HepG2 (cell line): ENCODE measurements at regions not wholly inside any gene's neighbourhood (a gene's known extent, or its start where the extent isn't known, plus 50 kb on each side); places are given as distances from the start of the nearest gene placed in this dataset.

ENCODE experiments used
- ATAC-seq: fragments of 200-7000 bp; cut with Tn5 transposase; 3 replicates; pipeline ENCODE4 v1.9.1; 2020; ENCODE audit warnings: mild to moderate bottlenecking, moderate library complexity
- BruUV-seq: library from RNA; stranded (reverse); fragments of 400-500 nt; replicated peaks from 2 replicates; lab custom pipeline; 2021; lab: Mats Ljungman, UMichigan
- CTCF ChIA-PET: fragments of 300-600 bp; formaldehyde crosslinking; extraction: SDS; loops from one replicate; lab custom pipeline; 2021; ENCODE audit warnings: low total read pairs, inconsistent platforms, low intra/inter-chr PET ratio; lab: Yijun Ruan, JAX
- POLR2A ChIA-PET: fragments of 350-600 bp; sonication (Branson Sonifier 250); formaldehyde crosslinking; loops from one replicate; lab custom pipeline; 2020; ENCODE audit warnings: antibody characterized with exemption, inconsistent platforms; lab: Yijun Ruan, JAX
- DNase-seq: peaks from one replicate; pipeline ENCODE4 v3.0.0-alpha.2; 2015; ENCODE audit warnings: low spot score
- FAIRE-seq: peaks from 3 replicates; lab custom pipeline; 2011; peaks lifted over from hg19 to GRCh38; lab: Jason Lieb, UNC
- H2AFZ ChIP-seq: one replicate; pipeline ENCODE4 v1.6.1; 2011; ENCODE audit warnings: low read length, inconsistent platforms
- H3K27ac ChIP-seq: fragments of 300-600 bp; 3 replicates; pipeline ENCODE4 v1.8.0; 2011; ENCODE audit warnings: mixed run types, mild to moderate bottlenecking, mixed read lengths, low read length, inconsistent platforms; ENCODE audit not compliant: insufficient read depth; ENCODE audit errors: extremely low read length
- H3K27me3 ChIP-seq, 2 experiments: fragments of 200-600 bp in 1 of 2; 2 replicates in 1 of 2; 3 replicates in 1 of 2; pipeline versions ENCODE4 v1.6.0 to v1.8.0; 2011; ENCODE audit warnings: low read length in 2 of 2, mild to moderate bottlenecking in 2 of 2, moderate library complexity in 2 of 2, inconsistent platforms in 1 of 2; ENCODE audit not compliant: insufficient read depth in 2 of 2, control insufficient read depth in 1 of 2
- H3K36me3 ChIP-seq, 2 experiments: fragments of 200-600 bp in 1 of 2; replicated peaks in 1 of 2; 2 replicates in 1 of 2; 3 replicates in 1 of 2; pipeline versions ENCODE4 v1.5.1 to v1.8.0; 2011; ENCODE audit warnings: low read length in 2 of 2, inconsistent platforms in 1 of 2; ENCODE audit not compliant: insufficient read depth in 2 of 2, control insufficient read depth in 1 of 2
- H3K4me1 ChIP-seq: 2 replicates; pipeline ENCODE4 v1.5.1; 2012; ENCODE audit warnings: low read length, inconsistent platforms; ENCODE audit not compliant: insufficient read depth
- H3K4me2 ChIP-seq: 2 replicates; pipeline ENCODE4 v1.6.0; 2011; ENCODE audit warnings: low read depth, low read length, inconsistent platforms
- H3K4me3 ChIP-seq, 3 experiments: fragments of 200-600 bp in 1 of 3; sonication (generic), shearing (Covaris generic) in 1 of 3; replicated peaks in 1 of 3; 2 replicates each; pipeline ENCODE4 v1.5.1; 2011 to 2016; ENCODE audit warnings: low read length in 3 of 3, inconsistent platforms in 2 of 3, low read depth in 2 of 3, mild to moderate bottlenecking in 2 of 3, control low read depth in 1 of 3, mixed read lengths in 1 of 3; ENCODE audit not compliant: insufficient read depth in 1 of 3
- H3K79me2 ChIP-seq: one replicate; pipeline ENCODE4 v1.6.1; 2011; ENCODE audit warnings: low read length, inconsistent platforms; ENCODE audit not compliant: insufficient read depth
- H3K9ac ChIP-seq: 2 replicates; pipeline ENCODE4 v1.6.0; 2011; ENCODE audit warnings: mild to moderate bottlenecking, low read depth, low read length, inconsistent platforms; ENCODE audit not compliant: insufficient read depth
- H3K9me3 ChIP-seq: 2 replicates; pipeline ENCODE4 v1.5.1; 2012; ENCODE audit warnings: mild to moderate bottlenecking, low read length
- H4K20me1 ChIP-seq: 2 replicates; pipeline ENCODE4 v1.6.0; 2011; ENCODE audit warnings: inconsistent platforms, mild to moderate bottlenecking, low read length, moderate library complexity; ENCODE audit not compliant: insufficient read depth
- IRX3 ChIP-seq: sonication (generic); formaldehyde crosslinking; IDR thresholded peaks from 2 replicates; pipeline ENCODE4 v1.8.1; 2023; ENCODE audit warnings: mild to moderate bottlenecking, low read depth, missing genetic modification reagents, borderline replicate concordance
- POLR2AphosphoS2 ChIP-seq: IDR thresholded peaks from 2 replicates; pipeline ENCODE4 v1.6.1; 2011; ENCODE audit warnings: low read depth, low read length, improper control_type of control experiment
- RBM22 ChIP-seq: fragments of 200-400 bp; formaldehyde crosslinking; optimal IDR thresholded peaks from 2 replicates; pipeline ENCODE3; 2017; ENCODE audit warnings: mild to moderate bottlenecking, low read length, moderate library complexity
- ZBTB42 ChIP-seq: sonication (generic); formaldehyde crosslinking; IDR thresholded peaks from 2 replicates; pipeline ENCODE4 v1.5.0; 2020; ENCODE audit warnings: mild to moderate bottlenecking, missing genetic modification reagents
- WGBS: methylation state at CpG from one replicate; pipeline ENCODE4 v1.1.6; 2017; ENCODE audit warnings: low lambda C conversion rate; 5-methylcytosine and 5-hydroxymethylcytosine counted together
- in situ Hi-C: cut with HindIII; loops from 2 replicates; pipeline ENCODE4 v1.10.0; 2017; ENCODE audit warnings: low pct_unique_long_range_greater_than_20kb; ENCODE audit not compliant: extremely low pct_ligation_motif_present
- intact Hi-C: fragments of 100-400 bp; cut with micrococcal nuclease; formaldehyde crosslinking; loops from one replicate; pipeline ENCODE4 v1.10.0; 2022; ENCODE audit not compliant: unreplicated experiment

DNA sequence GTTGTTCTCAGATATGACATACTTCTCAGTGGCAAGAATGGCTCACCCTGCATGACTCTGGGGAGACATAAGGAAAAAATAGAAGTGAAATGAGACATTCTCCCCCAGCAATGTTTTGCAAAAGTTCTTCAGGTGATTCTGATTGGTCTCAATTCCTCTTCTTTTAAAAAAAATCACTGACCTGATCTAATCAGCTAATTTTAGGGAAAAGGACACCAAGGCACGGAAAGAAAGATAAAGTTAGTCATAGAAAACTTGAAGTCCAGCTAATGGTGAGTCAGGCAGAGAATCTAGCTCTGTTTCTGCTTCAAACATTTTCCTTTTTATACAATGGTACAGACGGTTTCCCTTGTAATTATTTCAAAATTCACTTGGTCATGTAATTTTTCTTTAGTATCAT, 1018.9 kb upstream of the ARRDC3 start:
- ChIA-PET POLR2A (no interaction called here), CTCF (no interaction called here)
- DNase-seq (no peak), ATAC-seq (no peak), FAIRE-seq (no peak)
- no peaks in the 10 kb centered on the region for H3K9me3 ChIP-seq
- H4K20me1 ChIP-seq = no peaks in the 10 kb centered on the region
- intact Hi-C loops = no loop called here
- no peaks in the 10 kb centered on the region for H3K79me2 ChIP-seq
- no peak overlapping the region for H3K27ac ChIP-seq
- no peak overlapping the region for H3K9ac ChIP-seq
- no peaks in the 10 kb centered on the region for H3K4me1 ChIP-seq
- in situ Hi-C loops = no loop called here
- no peak overlapping the region for H3K4me2 ChIP-seq
- WGBS = 35% methylated on average over 2 of the region's 2 CpGs
- H2AFZ ChIP-seq = no peak overlapping the region
- no peak overlapping the region for H3K4me3 ChIP-seq
- no peak for TF ChIP-seq ZBTB42 (CRISPR knock-in tag)
- no TSS peak for BruUV-seq
- no peaks in the 10 kb centered on the region for H3K36me3 ChIP-seq
- no peaks in the 10 kb centered on the region for H3K27me3 ChIP-seq

DNA sequence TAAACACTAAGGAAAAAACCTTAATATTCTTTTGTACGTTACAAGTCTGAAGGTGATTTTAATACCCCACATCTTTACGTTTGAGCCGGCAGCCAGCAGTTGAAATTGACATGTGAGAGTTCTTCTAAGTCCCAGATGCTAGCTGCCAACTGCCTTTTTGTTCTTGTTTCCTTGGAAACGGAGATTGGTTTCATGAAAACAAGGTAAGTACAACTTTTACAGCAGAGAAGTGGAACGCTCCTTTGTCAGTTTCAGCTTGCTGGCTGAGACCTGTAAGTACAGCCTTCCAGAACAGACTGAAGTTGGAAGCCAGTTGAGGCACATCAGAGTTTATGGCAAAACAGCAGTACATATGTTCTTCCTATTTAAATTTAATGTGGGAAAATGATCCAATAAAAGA, 1018.4 kb upstream of the ARRDC3 start:
- Histone ChIP-seq H3K79me2 (no peaks in the 10 kb centered on the region), H3K4me1 (no peaks in the 10 kb centered on the region), H3K9ac (no peak overlapping the region), H3K27me3 (no peaks in the 10 kb centered on the region), H3K9me3 (no peaks in the 10 kb centered on the region), H3K4me3 (no peak overlapping the region), H4K20me1 (no peaks in the 10 kb centered on the region), H3K36me3 (no peaks in the 10 kb centered on the region), H3K27ac (no peak overlapping the region), H3K4me2 (no peak overlapping the region), H2AFZ (no peak overlapping the region)
- DNase-seq = no peak
- BruUV-seq = no TSS peak
- ChIA-PET POLR2A (no interaction called here), CTCF (no interaction called here)
- no peak for ATAC-seq
- intact Hi-C loops = no loop called here
- 35% methylated on average over 5 of the region's 5 CpGs for WGBS
- TF ChIP-seq POLR2AphosphoS2 (no peak), RBM22 (no peak), IRX3 (CRISPR knock-in tag) (no peak)
- no peak for FAIRE-seq
- in situ Hi-C loops = no loop called here
